T-helper 2 cell treated with Interferon-gamma antibody and Interleukin-4, amounts not matched to agents 5 μg/mL and 100 μg/mL, for 36 hours (primary cell): ENCODE measurements at regions not wholly inside any gene's neighbourhood (a gene's known extent, or its start where the extent isn't known, plus 50 kb on each side); places are given as distances from the start of the nearest gene placed in this dataset.
A peak's percentile ranks its signal among the peaks of the same experiment; 100 is the strongest.

ENCODE experiments used
- DNase-seq: peaks from one replicate; pipeline ENCODE4 v3.0.0; 2021; ENCODE audit warnings: low spot score
- H3K27ac Mint-ChIP-seq: one replicate; pipeline ENCODE4 v1.8.0; 2021; ENCODE audit warnings: mild to moderate bottlenecking, mixed read lengths
- H3K27me3 Mint-ChIP-seq: one replicate; pipeline ENCODE4 v1.8.0; 2021; ENCODE audit warnings: low read depth, mixed read lengths
- H3K36me3 Mint-ChIP-seq: one replicate; pipeline ENCODE4 v1.8.0; 2021; ENCODE audit warnings: low read depth, mixed read lengths
- H3K4me1 Mint-ChIP-seq: one replicate; pipeline ENCODE4 v1.8.0; 2021; ENCODE audit warnings: low read depth, mixed read lengths
- H3K4me3 Mint-ChIP-seq: one replicate; pipeline ENCODE4 v1.8.0; 2022; ENCODE audit warnings: mild to moderate bottlenecking, moderate library complexity, mixed read lengths
- H3K9me3 Mint-ChIP-seq: one replicate; pipeline ENCODE4 v1.8.0; 2021; ENCODE audit warnings: mixed read lengths

DNA sequence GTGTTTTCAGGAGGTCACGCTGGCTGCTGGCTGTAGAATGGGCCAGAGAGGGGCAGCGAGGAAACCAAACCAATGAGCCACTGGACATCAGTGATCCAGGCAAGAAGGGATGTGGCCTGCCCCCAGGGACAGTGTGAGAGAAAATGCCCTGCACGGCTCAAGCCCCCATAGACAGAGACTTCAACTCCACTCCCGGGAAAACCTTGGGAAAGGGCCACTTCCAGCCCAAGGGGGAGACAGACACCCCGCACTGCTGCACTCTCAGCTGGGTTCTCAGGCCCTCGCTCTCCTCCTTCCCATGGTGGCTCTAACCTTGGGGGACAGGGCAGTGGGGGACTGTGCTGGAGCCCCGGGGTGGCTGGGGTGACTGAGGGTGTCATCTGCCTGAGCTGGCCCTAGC lies 172.0 kb downstream of the KATNAL1 start:
- H3K4me1 Mint-ChIP-seq = peaks cover 21% of the 10 kb centered on the region
- no peaks in the 10 kb centered on the region for H3K27me3 Mint-ChIP-seq
- no peak overlapping the region for H3K27ac Mint-ChIP-seq
- H3K4me3 Mint-ChIP-seq = no peak overlapping the region
- H3K9me3 Mint-ChIP-seq = no peaks in the 10 kb centered on the region
- DNase-seq = no peak
- H3K36me3 Mint-ChIP-seq = no peaks in the 10 kb centered on the region

DNA sequence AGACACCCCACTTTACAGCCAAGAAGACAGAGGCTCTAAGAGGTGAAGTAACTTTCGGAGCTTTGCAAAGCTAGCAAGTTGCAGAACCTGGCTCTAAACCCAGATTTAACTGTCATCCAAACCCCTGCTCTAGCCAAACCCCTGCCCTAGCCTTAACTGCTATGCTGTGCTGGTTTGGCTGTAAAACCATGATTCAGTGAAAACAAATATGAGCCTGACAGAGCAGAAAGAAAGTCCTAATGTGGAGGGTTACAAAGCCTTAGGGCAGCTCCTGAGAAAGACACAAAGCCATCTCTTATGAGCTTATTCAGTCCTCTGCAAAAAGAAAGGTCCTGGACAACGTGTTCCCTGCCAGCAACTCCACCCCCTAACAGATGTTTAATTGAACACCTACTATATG lies 172.8 kb downstream of the KATNAL1 start:
- no peak overlapping the region for H3K4me3 Mint-ChIP-seq
- peaks cover 21% of the 10 kb centered on the region for H3K4me1 Mint-ChIP-seq
- H3K9me3 Mint-ChIP-seq = no peaks in the 10 kb centered on the region
- H3K27me3 Mint-ChIP-seq = no peaks in the 10 kb centered on the region
- no peaks in the 10 kb centered on the region for H3K36me3 Mint-ChIP-seq
- no peak for DNase-seq
- peak overlapping the region; percentile 71 for H3K27ac Mint-ChIP-seq

DNA sequence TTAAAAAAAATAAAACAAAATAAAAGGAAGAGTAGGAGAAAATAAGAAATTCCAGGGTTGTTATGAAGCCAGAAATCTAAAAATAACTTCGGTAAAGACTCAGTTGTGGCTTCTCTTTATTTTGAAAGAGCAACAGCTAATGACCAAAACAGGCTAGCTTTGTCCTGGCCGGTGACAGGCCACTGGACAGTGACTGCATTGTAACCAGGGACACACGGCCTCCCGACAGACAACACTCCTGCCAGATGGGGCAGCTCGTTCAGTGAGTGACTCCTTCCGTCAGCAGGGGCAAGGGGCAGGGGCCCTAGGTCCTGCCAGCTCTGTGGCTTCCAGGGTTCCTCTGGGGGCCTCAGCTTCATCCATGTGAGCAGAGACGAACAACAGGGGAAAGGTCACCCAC lies 173.4 kb downstream of the KATNAL1 start:
- no peak for DNase-seq
- Mint-ChIP-seq H3K4me1 (peaks cover 21% of the 10 kb centered on the region), H3K27ac (no peak overlapping the region), H3K9me3 (no peaks in the 10 kb centered on the region), H3K27me3 (no peaks in the 10 kb centered on the region), H3K4me3 (no peak overlapping the region), H3K36me3 (no peaks in the 10 kb centered on the region)

DNA sequence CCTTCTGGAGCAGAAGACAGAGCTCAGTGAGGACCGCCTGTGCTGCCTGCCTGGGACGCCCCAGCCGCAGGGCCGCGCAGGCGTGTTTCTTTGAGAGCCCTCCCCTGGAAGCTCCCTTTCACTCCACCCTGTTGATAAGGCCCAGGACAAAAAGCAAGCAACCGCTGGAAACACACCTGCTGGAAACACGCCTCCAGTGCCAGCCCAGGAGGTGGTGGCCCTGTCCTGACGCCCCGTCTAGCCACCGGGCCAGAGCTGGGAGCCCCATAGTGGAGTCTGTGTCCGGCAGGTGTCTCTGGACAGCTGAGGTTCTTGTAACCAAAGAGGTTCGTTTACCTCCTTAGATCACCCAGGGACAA lies 173.8 kb downstream of the KATNAL1 start:
- Mint-ChIP-seq H3K36me3 (no peaks in the 10 kb centered on the region), H3K27me3 (no peaks in the 10 kb centered on the region), H3K27ac (no peak overlapping the region), H3K4me3 (no peak overlapping the region), H3K9me3 (no peaks in the 10 kb centered on the region), H3K4me1 (peaks cover 24% of the 10 kb centered on the region)
- no peak for DNase-seq

DNA sequence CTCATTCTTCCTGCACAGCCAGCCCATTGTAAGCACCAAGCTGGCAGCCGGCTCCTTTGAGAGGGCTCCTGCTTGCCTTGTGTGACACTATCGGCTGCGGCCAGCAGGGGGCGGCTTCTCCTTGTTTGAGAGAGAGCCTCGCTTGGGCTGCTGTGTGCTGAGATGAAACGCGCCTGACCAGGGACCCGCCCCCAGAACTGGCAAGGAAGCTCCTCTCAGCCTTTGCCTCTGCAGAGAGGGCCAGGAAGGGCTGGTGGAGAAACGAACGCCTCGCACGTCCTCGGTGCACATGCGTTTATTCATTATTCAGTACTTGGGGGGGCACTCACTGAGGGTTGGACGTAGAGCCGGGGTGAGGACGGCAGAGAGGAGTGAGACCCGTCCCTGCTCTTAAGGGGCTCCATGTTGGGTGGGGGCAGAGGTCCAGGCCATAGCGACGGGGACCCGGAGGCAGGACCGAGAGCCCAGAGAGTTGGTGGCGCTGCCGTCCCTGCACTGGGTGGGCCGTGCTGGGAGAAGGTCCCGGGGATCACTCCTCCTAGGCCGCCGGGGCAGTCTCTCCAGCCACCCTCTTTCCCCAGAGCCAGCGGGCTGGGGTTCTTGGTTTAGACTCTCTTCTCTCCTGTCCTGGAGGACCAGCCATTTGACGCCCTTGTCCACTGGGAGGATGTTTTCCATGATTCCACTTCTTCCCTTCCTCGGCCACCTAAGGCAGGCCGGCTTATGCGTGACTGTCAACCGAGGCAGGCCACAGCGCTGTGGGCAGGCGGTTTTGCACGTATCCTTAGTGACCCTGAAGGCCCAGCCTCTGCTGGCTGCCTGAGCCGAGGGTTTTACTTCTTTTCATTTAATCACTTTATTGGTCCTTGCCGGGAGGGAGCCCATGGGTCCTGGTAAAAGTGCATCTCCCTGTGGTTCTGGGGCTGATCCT lies 174.5 kb downstream of the KATNAL1 start:
- no peak overlapping the region for H3K4me3 Mint-ChIP-seq

DNA sequence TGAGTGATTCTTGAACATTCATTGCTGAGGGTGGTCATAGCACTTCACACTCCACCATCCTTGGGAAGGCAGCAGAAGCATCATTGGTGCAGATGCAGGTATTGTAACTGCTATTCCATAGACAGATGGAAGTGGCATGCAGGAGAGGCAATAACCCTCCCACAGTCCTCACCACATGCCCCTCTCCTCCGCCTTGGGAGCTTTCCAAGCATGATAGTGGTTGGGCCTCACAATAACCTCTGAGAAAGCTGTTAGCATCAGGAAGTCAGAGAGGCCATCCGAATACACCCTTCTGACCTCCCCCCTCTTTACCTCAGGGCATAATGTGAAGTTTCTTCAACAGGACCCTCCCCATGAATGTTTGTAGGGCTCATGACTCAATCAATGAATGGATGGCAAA lies 177.9 kb downstream of the KATNAL1 start:
- no peaks in the 10 kb centered on the region for H3K27me3 Mint-ChIP-seq
- H3K4me1 Mint-ChIP-seq = peaks cover 19% of the 10 kb centered on the region
- H3K27ac Mint-ChIP-seq = no peak overlapping the region
- no peak overlapping the region for H3K4me3 Mint-ChIP-seq
- H3K36me3 Mint-ChIP-seq = no peaks in the 10 kb centered on the region
- DNase-seq = no peak
- H3K9me3 Mint-ChIP-seq = no peaks in the 10 kb centered on the region

More for the DNA sequence above, 174.5 kb downstream of the KATNAL1 start:
- Mint-ChIP-seq H3K36me3 (no peaks in the 10 kb centered on the region), H3K9me3 (no peaks in the 10 kb centered on the region), H3K4me1 (peaks cover 27% of the 10 kb centered on the region), H3K27me3 (no peaks in the 10 kb centered on the region), H3K27ac (peak overlapping the region; percentile 80)
- DNase-seq = peak; percentile 90

DNA sequence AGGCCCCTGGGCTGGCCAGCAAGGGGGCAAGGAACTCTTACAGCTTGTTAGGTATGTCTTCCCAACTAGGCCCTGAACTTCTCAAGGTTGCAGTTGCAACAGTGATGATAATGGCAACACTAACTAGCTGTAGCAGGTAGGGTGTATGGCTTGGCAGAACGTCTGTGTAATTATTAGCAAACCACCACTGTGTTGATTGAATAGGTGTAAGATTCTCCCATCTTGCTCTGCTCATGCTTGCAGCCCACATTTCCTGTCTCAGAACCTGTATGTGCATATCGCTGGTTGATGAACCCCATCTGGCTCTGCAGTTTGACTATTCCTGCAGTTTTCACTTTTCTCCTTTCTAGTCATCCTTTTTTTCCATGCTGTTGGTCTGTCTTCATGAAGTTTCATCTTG lies 178.8 kb downstream of the KATNAL1 start:
- no peak for DNase-seq
- H3K27ac Mint-ChIP-seq = no peak overlapping the region
- H3K4me1 Mint-ChIP-seq = peaks cover 17% of the 10 kb centered on the region
- H3K9me3 Mint-ChIP-seq = no peaks in the 10 kb centered on the region
- H3K4me3 Mint-ChIP-seq = no peak overlapping the region
- H3K27me3 Mint-ChIP-seq = no peaks in the 10 kb centered on the region
- no peaks in the 10 kb centered on the region for H3K36me3 Mint-ChIP-seq

DNA sequence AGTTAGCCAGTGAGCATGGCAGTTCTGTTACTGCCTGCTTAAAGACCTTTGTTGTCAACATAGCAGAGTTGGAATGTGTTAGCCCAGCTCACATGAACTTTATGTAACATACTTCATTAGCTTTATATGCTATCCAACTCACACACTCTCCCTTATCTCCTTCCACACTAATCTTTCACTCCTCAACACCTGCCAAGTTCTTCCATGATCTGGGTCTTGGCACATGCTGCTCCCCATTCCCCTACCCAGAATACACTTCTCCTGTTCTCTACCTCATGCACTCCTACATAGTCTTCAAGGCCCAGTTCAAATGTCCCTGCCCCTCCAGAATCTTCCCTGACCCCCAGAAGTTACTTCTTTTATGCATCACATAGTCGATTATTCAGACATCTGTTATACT lies 179.3 kb downstream of the KATNAL1 start:
- no peaks in the 10 kb centered on the region for H3K27me3 Mint-ChIP-seq
- H3K9me3 Mint-ChIP-seq = no peaks in the 10 kb centered on the region
- no peaks in the 10 kb centered on the region for H3K36me3 Mint-ChIP-seq
- H3K4me3 Mint-ChIP-seq = no peak overlapping the region
- H3K27ac Mint-ChIP-seq = no peak overlapping the region
- DNase-seq = no peak
- H3K4me1 Mint-ChIP-seq = peaks cover 12% of the 10 kb centered on the region

DNA sequence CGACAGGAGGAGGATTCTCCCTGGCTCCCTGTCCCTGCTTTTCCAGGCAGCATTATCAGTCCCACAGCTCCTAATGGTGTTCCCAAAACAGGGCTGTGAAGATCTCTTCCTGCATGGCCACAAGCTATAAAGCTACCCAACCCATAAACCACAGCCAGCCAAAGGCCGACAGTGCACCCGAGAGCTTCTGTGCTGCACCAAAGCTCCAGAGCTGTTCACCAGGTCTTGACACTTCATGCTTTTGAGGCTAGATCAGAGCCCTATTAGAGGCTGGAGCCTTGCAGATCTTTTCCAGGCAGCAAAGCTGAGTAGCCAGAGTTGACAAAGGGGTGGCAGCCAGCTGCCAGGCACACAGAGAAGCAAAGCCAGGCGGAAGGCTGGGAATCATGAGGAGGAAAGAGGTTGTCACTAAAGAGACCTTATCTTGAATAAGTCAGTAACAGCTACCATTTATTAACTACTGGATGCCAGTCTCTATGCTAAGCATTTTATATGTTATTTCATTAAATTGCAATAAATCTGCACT lies 180.4 kb downstream of the KATNAL1 start:
- Mint-ChIP-seq H3K27ac (no peak overlapping the region), H3K9me3 (no peaks in the 10 kb centered on the region), H3K4me1 (peaks cover 11% of the 10 kb centered on the region), H3K27me3 (no peaks in the 10 kb centered on the region), H3K4me3 (no peak overlapping the region), H3K36me3 (no peaks in the 10 kb centered on the region)
- no peak for DNase-seq

DNA sequence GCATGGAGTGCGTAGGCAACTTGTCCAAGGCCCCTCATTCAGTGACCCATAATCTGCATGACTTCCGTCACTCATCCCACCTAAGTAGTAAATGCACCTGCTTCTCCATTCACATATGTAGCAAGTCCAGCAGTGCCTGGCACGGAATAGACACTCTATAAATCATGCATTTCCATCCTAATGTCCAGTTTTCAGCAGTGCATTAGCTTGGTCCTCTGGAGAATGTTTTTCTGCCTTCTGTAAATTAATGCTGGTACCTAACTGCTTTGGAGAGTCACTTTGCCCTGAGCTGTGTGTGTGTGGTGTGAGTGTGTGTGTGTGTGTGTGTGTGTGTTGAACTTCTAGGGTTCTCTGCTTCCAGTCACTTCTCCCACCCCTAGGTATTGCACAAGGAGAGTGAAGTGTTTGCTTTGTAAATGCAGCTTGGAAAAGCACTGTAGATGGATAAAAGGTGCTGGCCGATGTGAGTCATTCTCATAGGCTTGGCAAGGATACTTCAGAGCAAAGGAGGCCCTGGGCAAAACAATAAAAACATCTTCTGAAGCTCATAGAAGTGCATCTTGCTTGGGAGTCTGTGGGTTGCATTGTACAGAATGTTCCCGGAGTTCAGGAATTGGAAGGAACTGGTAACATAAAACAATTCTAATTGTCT lies 181.8 kb downstream of the KATNAL1 start:
- H3K27me3 Mint-ChIP-seq = no peaks in the 10 kb centered on the region
- no peaks in the 10 kb centered on the region for H3K36me3 Mint-ChIP-seq
- H3K27ac Mint-ChIP-seq = no peak overlapping the region
- H3K4me3 Mint-ChIP-seq = no peak overlapping the region
- no peaks in the 10 kb centered on the region for H3K9me3 Mint-ChIP-seq
- no peak for DNase-seq
- H3K4me1 Mint-ChIP-seq = peaks cover 20% of the 10 kb centered on the region

DNA sequence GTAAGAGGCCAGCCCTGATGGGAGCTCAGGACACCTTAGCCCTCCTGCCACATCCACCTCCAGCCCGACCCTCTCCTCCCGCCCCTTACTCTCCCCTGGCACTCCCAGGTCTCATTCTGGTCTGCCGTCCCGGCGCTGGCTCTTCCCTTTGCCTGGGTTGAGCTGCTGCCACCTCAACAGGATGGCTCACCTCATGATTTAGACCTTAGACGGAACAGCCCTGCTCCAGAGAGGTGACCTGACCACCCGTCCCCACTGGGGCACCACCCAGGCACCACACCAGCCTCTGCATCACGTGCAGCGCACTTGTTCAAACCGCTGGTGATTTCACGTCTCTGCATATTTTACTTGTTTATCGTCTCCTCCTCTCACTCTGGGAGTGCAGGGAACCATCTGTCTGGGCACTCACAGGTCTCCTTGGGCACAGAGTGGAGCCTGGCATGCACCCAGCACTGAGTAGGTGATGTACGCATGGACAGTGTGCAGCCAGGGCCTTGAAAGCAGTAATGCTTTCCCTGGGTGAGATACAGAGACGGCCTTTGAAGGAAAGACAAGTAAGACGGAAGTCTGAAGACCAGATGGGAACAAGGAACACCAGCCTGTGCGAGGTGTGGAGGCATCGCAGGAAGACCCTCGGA lies 183.1 kb downstream of the KATNAL1 start:
- H3K27ac Mint-ChIP-seq = no peak overlapping the region
- peaks cover 1% of the 10 kb centered on the region for H3K36me3 Mint-ChIP-seq
- no peaks in the 10 kb centered on the region for H3K27me3 Mint-ChIP-seq
- DNase-seq = no peak
- no peaks in the 10 kb centered on the region for H3K9me3 Mint-ChIP-seq
- H3K4me1 Mint-ChIP-seq = peaks cover 32% of the 10 kb centered on the region
- H3K4me3 Mint-ChIP-seq = no peak overlapping the region

DNA sequence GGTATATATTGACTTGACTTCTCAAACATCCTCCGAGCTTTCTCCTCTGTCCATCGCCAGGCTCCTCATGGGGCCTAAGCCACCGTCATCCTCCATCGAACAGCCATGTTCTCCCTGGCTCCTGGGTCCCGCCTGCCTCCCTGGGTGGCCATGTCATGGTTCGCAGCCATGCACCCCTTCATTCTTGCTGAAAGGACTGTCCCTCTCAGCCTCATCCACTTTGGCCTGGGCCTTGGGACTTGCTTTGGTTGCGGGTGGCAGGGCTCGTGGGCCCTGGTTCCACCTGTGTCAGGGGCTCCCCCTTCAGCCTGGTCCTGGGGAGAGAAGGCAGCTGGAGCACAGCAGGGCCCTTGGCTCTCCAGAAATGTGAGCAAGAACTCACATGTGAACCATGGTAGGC lies 183.8 kb downstream of the KATNAL1 start:
- Mint-ChIP-seq H3K4me1 (peaks cover 32% of the 10 kb centered on the region), H3K9me3 (no peaks in the 10 kb centered on the region), H3K27me3 (no peaks in the 10 kb centered on the region), H3K36me3 (peaks cover 1% of the 10 kb centered on the region), H3K4me3 (no peak overlapping the region), H3K27ac (no peak overlapping the region)
- DNase-seq = no peak

DNA sequence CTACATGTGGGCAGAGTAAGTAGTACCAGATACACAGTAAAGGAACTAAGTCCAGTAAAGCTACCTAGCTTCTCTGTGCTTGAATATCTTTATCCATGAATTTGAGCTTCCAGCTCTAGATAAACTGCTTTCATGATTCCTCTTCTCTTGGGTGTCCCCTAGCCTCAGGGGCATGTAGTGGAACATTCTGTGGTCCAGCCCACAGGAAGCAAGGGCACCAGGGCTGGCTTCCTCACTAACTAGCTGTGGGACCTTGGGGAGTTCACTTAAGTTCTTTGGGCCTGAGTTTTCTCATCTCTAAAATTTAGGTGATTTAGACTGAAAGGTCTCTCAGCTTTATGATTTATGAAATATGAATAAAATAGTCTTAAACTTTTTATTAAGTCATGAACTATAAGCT lies 185.7 kb downstream of the KATNAL1 start:
- Mint-ChIP-seq H3K4me3 (no peak overlapping the region), H3K27ac (no peak overlapping the region), H3K9me3 (no peaks in the 10 kb centered on the region), H3K4me1 (peaks cover 29% of the 10 kb centered on the region), H3K27me3 (peaks cover 3% of the 10 kb centered on the region), H3K36me3 (peaks cover 1% of the 10 kb centered on the region)
- DNase-seq = no peak

DNA sequence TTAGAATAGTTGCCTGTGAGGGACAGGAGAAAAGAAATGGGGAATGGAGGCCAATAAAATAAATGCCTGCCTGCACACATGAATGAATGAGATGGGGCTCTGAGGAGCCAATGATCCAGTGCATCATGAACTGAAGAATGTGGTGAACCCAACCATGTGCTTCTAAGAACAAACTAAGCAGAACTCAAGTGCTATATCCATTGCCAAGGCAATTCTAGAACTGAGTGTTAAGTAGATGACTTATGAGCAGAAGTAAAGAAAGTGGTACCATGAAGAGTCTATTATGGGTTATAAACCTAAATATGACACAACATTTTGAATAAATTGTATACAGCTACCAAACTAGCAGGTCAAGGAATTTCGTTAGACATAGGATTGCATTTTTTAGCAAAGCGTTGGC lies 186.1 kb downstream of the KATNAL1 start:
- no peak overlapping the region for H3K27ac Mint-ChIP-seq
- peaks cover 29% of the 10 kb centered on the region for H3K4me1 Mint-ChIP-seq

More for the DNA sequence above, 186.1 kb downstream of the KATNAL1 start:
- Mint-ChIP-seq H3K9me3 (no peaks in the 10 kb centered on the region), H3K36me3 (peaks cover 1% of the 10 kb centered on the region), H3K27me3 (peaks cover 3% of the 10 kb centered on the region), H3K4me3 (no peak overlapping the region)
- DNase-seq = no peak
